Transverse colon (tissue), 4 donors: ENCODE measurements at regions not wholly inside any gene's neighbourhood (a gene's known extent, or its start where the extent isn't known, plus 50 kb on each side); places are given as distances from the start of the nearest gene placed in this dataset.

ENCODE experiments used
- CTCF ChIP-seq, 5 experiments: fragments of 200-600 bp in 3 of 5; fragments of 450-650 bp in 2 of 5; sonication (generic) in 3 of 5; IDR thresholded peaks; 1 replicate in 2 of 5; 2 replicates in 3 of 5; pipeline ENCODE4 v1.5.1; 2016 to 2017; ENCODE audit warnings: antibody characterized with exemption in 5 of 5, inconsistent platforms in 3 of 5, mild to moderate bottlenecking in 2 of 5, moderate library complexity in 1 of 5
- POLR2A ChIP-seq: fragments of 450-650 bp; IDR thresholded peaks from one replicate; pipeline ENCODE4 v1.6.1; 2016; ENCODE audit warnings: antibody characterized with exemption, mild to moderate bottlenecking, moderate library complexity
- POLR2AphosphoS5 ChIP-seq, 3 donors: sonication (generic); formaldehyde crosslinking; IDR thresholded peaks; one replicate each; pipeline ENCODE4 v1.6.1; 2016; ENCODE audit warnings: antibody characterized with exemption in 3 of 3

GRCh38 chr18:71327441-71327840 is 1038.6 kb downstream of the SOCS6 start:
- no peak for TF ChIP-seq CTCF (IDR thresholded peaks at IDR 0.05)
- no peak for TF ChIP-seq POLR2A
- TF ChIP-seq POLR2AphosphoS5 (IDR thresholded peaks at IDR 0.05): no peak
